ENCODE measurements at regions not wholly inside any gene's neighbourhood (a gene's known extent, or its start where the extent isn't known, plus 50 kb on each side); places are given as distances from the start of the nearest gene placed in this dataset.

GRCh38 chr4:33914386-33914785, 2329.9 kb downstream of the ARAP2 start:
- Histone ChIP-seq H3K27ac (no peak overlapping the region), H3K36me3 (no peaks in the 10 kb centered on the region), H3K4me1 (no peaks in the 10 kb centered on the region), H3K27me3 (no peaks in the 10 kb centered on the region), H3K9me3 (no peaks in the 10 kb centered on the region), H3K4me3 (no peak overlapping the region)
- intact Hi-C loops (cut with DNase I; ENCODE audit: low total_unique reads), result no loop called here
- in situ Hi-C loops (cut with MboI; ENCODE audit: low sequenced_read_pairs in 4 of 4), result no loop called here
- no peak for ATAC-seq
- DNase-seq, result no peak
- TF ChIP-seq CTCF (IDR thresholded peaks at IDR 0.05 in 4 of 5, conservative IDR thresholded peaks at IDR 0.05 in 1 of 5), result no peak
- TF ChIP-seq POLR2A (IDR thresholded peaks at IDR 0.05), result no peak

- no peak for ATAC-seq
These were observed 2320.8 kb downstream of the ARAP2 start for GRCh38 chr4:33923469-33923868.

GRCh38 chr4:33924239-33924638, 2320.1 kb downstream of the ARAP2 start:
- TF ChIP-seq CTCF (IDR thresholded peaks at IDR 0.05 in 4 of 5, conservative IDR thresholded peaks at IDR 0.05 in 1 of 5), result no peak
- TF ChIP-seq POLR2A (IDR thresholded peaks at IDR 0.05), result no peak
- DNase-seq (no peak), ATAC-seq (no peak)
- intact Hi-C loops (cut with DNase I; ENCODE audit: low total_unique reads) (no loop called here), in situ Hi-C loops (cut with MboI; ENCODE audit: low sequenced_read_pairs in 4 of 4) (no loop called here)
- Histone ChIP-seq H3K27me3 (no peaks in the 10 kb centered on the region), H3K27ac (no peak overlapping the region), H3K4me1 (no peaks in the 10 kb centered on the region), H3K36me3 (no peaks in the 10 kb centered on the region), H3K9me3 (no peaks in the 10 kb centered on the region), H3K4me3 (no peak overlapping the region)

More at GRCh38 chr4:33923469-33923868, 2320.8 kb downstream of the ARAP2 start:
- H3K4me3 ChIP-seq, result no peak overlapping the region
- H3K27me3 ChIP-seq, result no peaks in the 10 kb centered on the region
- TF ChIP-seq CTCF (IDR thresholded peaks at IDR 0.05 in 4 of 5, conservative IDR thresholded peaks at IDR 0.05 in 1 of 5) (no peak), POLR2A (IDR thresholded peaks at IDR 0.05) (no peak)
- DNase-seq, result no peak
- no peaks in the 10 kb centered on the region for H3K36me3 ChIP-seq
- H3K4me1 ChIP-seq, result no peaks in the 10 kb centered on the region
- in situ Hi-C loops (cut with MboI; ENCODE audit: low sequenced_read_pairs in 4 of 4) (no loop called here), intact Hi-C loops (cut with DNase I; ENCODE audit: low total_unique reads) (no loop called here)
- no peaks in the 10 kb centered on the region for H3K9me3 ChIP-seq
- no peak overlapping the region for H3K27ac ChIP-seq

- DNase-seq (no peak), ATAC-seq (no peak)
- intact Hi-C loops (cut with DNase I; ENCODE audit: low total_unique reads), result no loop called here
- in situ Hi-C loops (cut with MboI; ENCODE audit: low sequenced_read_pairs in 4 of 4), result no loop called here
- Histone ChIP-seq H3K27ac (no peak overlapping the region), H3K27me3 (no peaks in the 10 kb centered on the region), H3K36me3 (no peaks in the 10 kb centered on the region), H3K4me1 (no peaks in the 10 kb centered on the region), H3K4me3 (no peak overlapping the region), H3K9me3 (no peaks in the 10 kb centered on the region)
- no peak for TF ChIP-seq POLR2A (IDR thresholded peaks at IDR 0.05)
- TF ChIP-seq CTCF (IDR thresholded peaks at IDR 0.05 in 4 of 5, conservative IDR thresholded peaks at IDR 0.05 in 1 of 5), result no peak
These were observed 2319.5 kb downstream of the ARAP2 start for GRCh38 chr4:33924811-33925210.

- no peak overlapping the region for H3K4me3 ChIP-seq
- intact Hi-C loops (cut with DNase I; ENCODE audit: low total_unique reads) (no loop called here), in situ Hi-C loops (cut with MboI; ENCODE audit: low sequenced_read_pairs in 4 of 4) (no loop called here)
- TF ChIP-seq CTCF (IDR thresholded peaks at IDR 0.05 in 4 of 5, conservative IDR thresholded peaks at IDR 0.05 in 1 of 5), result no peak
- no peak for TF ChIP-seq POLR2A (IDR thresholded peaks at IDR 0.05)
- no peak overlapping the region for H3K27ac ChIP-seq
- H3K9me3 ChIP-seq, result no peaks in the 10 kb centered on the region
- ATAC-seq (no peak), DNase-seq (no peak)
- H3K4me1 ChIP-seq, result no peaks in the 10 kb centered on the region
- H3K36me3 ChIP-seq, result no peaks in the 10 kb centered on the region
- no peaks in the 10 kb centered on the region for H3K27me3 ChIP-seq
These were observed 2313.8 kb downstream of the ARAP2 start for GRCh38 chr4:33930497-33930896.
